ENCODE measurements at regions not wholly inside any gene's neighbourhood (a gene's known extent, or its start where the extent isn't known, plus 50 kb on each side); places are given as distances from the start of the nearest gene placed in this dataset.

DNA sequence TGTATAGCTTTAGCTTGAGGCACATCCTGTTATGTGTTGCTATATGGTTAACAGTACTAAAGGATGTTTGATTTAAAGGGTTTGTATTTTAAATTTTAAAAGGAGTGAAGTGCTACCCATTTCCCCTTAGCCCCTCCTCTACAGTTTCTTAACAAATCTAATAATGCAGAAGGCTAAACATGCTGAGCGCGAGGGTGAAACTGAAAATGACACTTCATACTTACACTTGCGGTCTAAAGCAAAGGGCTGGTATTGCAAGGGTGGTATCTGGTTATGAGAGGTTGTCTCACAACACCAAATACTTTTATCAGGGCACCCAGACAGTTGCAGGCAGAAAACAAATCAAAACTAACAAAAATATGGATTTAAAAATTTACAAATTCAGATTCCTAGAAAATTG, 172.3 kb downstream of the SIPA1L2 start:
- Histone ChIP-seq H2BK15ac (ENCODE audit: low read length) (no peak overlapping the region), H3K27ac (ENCODE audit: low read depth, low read length) (no peak overlapping the region), H3K79me2 (ENCODE audit: control insufficient read depth in 1 of 2, insufficient read depth in 2 of 2, low read length in 2 of 2) (no peaks in the 10 kb centered on the region), H4K8ac (ENCODE audit: extremely low read depth, insufficient read depth, low read length) (no peak overlapping the region), H2BK12ac (ENCODE audit: low read depth, low read length) (no peak overlapping the region), H3K4me1 (replicated peaks in 1 of 4; ENCODE audit: control insufficient read depth in 3 of 4, insufficient read depth in 4 of 4, low read length in 3 of 4) (peaks cover 0 to 13% (median 7%) of the 10 kb centered on the region in 4 experiments; a peak in 4 of 7 replicates), H4K5ac (ENCODE audit: insufficient read length, low read depth, low read length) (no peak overlapping the region), H3K56ac (replicated peaks; ENCODE audit: insufficient read length, low read depth, low read length) (no peak overlapping the region), H2AFZ (ENCODE audit: low read length) (no peak overlapping the region), H4K91ac (replicated peaks; ENCODE audit: insufficient read length, low read length) (no peak overlapping the region), H2BK120ac (replicated peaks; ENCODE audit: low read depth, low read length) (no peak overlapping the region), H3K79me1 (ENCODE audit: low read depth, low read length) (no peaks in the 10 kb centered on the region), H3K23me2 (ENCODE audit: low read depth, low read length) (no peaks in the 10 kb centered on the region), H3K4ac (replicated peaks; ENCODE audit: insufficient read length, low read depth, low read length) (no peak overlapping the region), H3K9ac (replicated peaks in 1 of 4; ENCODE audit: extremely low read depth in 1 of 4, low read depth in 3 of 4, low read length in 3 of 4) (no peak overlapping the region), H3K9me3 (ENCODE audit: insufficient read depth in 2 of 2, low read depth in 1 of 2, low read length in 1 of 2) (no peaks in the 10 kb centered on the region), H3K14ac (ENCODE audit: insufficient read length) (no peak overlapping the region), H2AK5ac (ENCODE audit: low read depth, low read length) (no peak overlapping the region), H3K27me3 (replicated peaks in 1 of 4; ENCODE audit: control insufficient read depth in 3 of 4, extremely low read depth in 1 of 4, insufficient read depth in 3 of 4, low read length in 3 of 4) (no peaks in the 10 kb centered on the region; a peak in 1 of 7 replicates), H3K4me2 (ENCODE audit: insufficient read depth in 1 of 2, low read depth in 2 of 2, low read length in 2 of 2) (no peak overlapping the region), H3K23ac (ENCODE audit: insufficient read length) (no peak overlapping the region), H2BK5ac (ENCODE audit: low read depth, low read length) (no peak overlapping the region), H4K20me1 (replicated peaks in 1 of 2; ENCODE audit: control insufficient read depth in 1 of 2, insufficient read depth in 2 of 2, low read length in 2 of 2) (no peaks in the 10 kb centered on the region), H3K36me3 (ENCODE audit: control insufficient read depth in 2 of 4, insufficient read depth in 4 of 4, low read length in 3 of 4) (no peaks in the 10 kb centered on the region), H3K18ac (ENCODE audit: extremely low read depth, low read length) (no peak overlapping the region), H2BK20ac (ENCODE audit: low read length) (no peak overlapping the region), H3K4me3 (ENCODE audit: extremely low read depth in 1 of 4, insufficient read depth in 2 of 4, low read depth in 3 of 4, low read length in 4 of 4) (no peak overlapping the region)
- no peak for FAIRE-seq
- no peak for DNase-seq (ENCODE audit: low read depth in 1 of 2, low spot score in 2 of 2)
- POLR2A ChIA-PET (ENCODE audit: partially characterized antibody), result interaction anchor here (0.9 kb wide), 1 partner anchor 12 kb away, joined by 3 read pairs; no protein-coding TSS in a partner anchor
- WGBS, 2 experiments (ENCODE audit: extremely low coverage in 1 of 2, insufficient coverage in 1 of 2, insufficient read length in 1 of 2, insufficient replicate concordance in 2 of 2, low coverage in 1 of 2, low lambda C conversion rate in 2 of 2, missing lambda C conversion rate in 1 of 2), result 78% methylated on average over 3 of the region's 3 CpGs; no CpG with 5 or more reads in 1 of the 2 experiments
- CTCF ChIA-PET (ENCODE audit: partially characterized antibody), result interaction anchor here (1.1 to 2.3 kb wide), 2 partner anchors 11 to 141 kb away, joined by 4 to 11 read pairs; no protein-coding TSS in a partner anchor
- no peak for TF ChIP-seq HDAC2 (IDR thresholded peaks at IDR 0.05; ENCODE audit: borderline replicate concordance in 1 of 2, low read depth in 2 of 2, low read length in 2 of 2)
- TF ChIP-seq TCF12 (IDR thresholded peaks at IDR 0.05; ENCODE audit: low read depth, low read length), result no peak
- TF ChIP-seq POLR2AphosphoS5 (IDR thresholded peaks at IDR 0.05; ENCODE audit: low read depth, low read length), result no peak
- TF ChIP-seq RNF2 (IDR thresholded peaks at IDR 0.05; ENCODE audit: borderline replicate concordance, low read depth, low read length, missing control alignments, poor library complexity, severe bottlenecking), result no peak
- TF ChIP-seq, protein P1, sequence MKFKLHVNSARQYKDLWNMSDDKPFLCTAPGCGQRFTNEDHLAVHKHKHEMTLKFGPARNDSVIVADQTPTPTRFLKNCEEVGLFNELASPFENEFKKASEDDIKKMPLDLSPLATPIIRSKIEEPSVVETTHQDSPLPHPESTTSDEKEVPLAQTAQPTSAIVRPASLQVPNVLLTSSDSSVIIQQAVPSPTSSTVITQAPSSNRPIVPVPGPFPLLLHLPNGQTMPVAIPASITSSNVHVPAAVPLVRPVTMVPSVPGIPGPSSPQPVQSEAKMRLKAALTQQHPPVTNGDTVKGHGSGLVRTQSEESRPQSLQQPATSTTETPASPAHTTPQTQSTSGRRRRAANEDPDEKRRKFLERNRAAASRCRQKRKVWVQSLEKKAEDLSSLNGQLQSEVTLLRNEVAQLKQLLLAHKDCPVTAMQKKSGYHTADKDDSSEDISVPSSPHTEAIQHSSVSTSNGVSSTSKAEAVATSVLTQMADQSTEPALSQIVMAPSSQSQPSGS (IDR thresholded peaks at IDR 0.05; ENCODE audit: low read length), result no peak
- no peak for TF ChIP-seq SUZ12 (IDR thresholded peaks at IDR 0.05; ENCODE audit: low read length)
- TF ChIP-seq MAFK (IDR thresholded peaks at IDR 0.05; ENCODE audit: low read depth, low read length), result no peak
- TF ChIP-seq JUN (IDR thresholded peaks at IDR 0.05; ENCODE audit: low read depth, low read length), result no peak
- TF ChIP-seq SP1 (IDR thresholded peaks at IDR 0.05; ENCODE audit: low read depth, low read length), result no peak
- no peak for TF ChIP-seq TBP (IDR thresholded peaks at IDR 0.05; ENCODE audit: low read depth, low read length)
- no peak for TF ChIP-seq RFX5 (IDR thresholded peaks at IDR 0.05; ENCODE audit: borderline replicate concordance, low read depth, low read length)
- no peak for TF ChIP-seq RBBP5 (IDR thresholded peaks at IDR 0.05; ENCODE audit: borderline replicate concordance, low read depth, low read length)
- no peak for TF ChIP-seq KDM1A (IDR thresholded peaks at IDR 0.05; ENCODE audit: borderline replicate concordance, low read length)

All from H1 (cell line).